Stimulated activated CD4-positive, alpha-beta T cell treated with anti-CD3 and anti-CD28 coated beads, Interleukin-4, amount 100 ng/mL, for 1 hour (primary cell): ENCODE measurements at regions not wholly inside any gene's neighbourhood (a gene's known extent, or its start where the extent isn't known, plus 50 kb on each side); places are given as distances from the start of the nearest gene placed in this dataset.

ENCODE experiments used
- DNase-seq: peaks from one replicate; pipeline ENCODE4 v3.0.0-alpha.2; 2020

DNA sequence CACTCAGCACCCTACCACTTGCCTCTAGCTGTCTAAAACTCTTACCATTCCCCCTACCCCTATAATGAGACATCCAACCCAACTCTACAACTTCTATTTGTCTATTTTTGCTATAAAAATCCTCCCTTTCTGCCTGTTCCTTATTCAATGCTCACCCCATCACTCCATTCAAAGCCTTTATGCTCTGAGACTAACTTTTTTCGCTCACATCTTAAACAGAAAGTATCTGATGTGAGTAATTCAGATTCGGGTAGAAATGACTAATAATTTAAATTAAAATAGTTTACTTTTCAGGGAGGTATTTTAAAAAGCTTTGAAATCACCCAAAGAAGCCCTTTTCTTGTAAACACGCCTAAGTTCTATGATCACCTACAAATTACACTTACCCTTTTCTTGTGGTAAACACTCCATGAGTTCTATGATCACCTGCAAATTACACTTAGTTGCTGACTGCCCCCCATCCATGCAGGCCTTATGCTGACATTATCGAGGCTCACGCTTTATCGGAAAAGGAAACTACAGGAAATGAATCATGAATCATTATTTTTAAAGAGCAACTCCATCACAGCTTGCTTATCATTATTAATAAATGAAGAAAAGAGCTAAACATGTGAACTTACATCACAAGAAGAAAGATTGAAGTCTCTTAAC lies 168.7 kb upstream of the PPP1R2C start:
- DNase-seq, result no peak

DNA sequence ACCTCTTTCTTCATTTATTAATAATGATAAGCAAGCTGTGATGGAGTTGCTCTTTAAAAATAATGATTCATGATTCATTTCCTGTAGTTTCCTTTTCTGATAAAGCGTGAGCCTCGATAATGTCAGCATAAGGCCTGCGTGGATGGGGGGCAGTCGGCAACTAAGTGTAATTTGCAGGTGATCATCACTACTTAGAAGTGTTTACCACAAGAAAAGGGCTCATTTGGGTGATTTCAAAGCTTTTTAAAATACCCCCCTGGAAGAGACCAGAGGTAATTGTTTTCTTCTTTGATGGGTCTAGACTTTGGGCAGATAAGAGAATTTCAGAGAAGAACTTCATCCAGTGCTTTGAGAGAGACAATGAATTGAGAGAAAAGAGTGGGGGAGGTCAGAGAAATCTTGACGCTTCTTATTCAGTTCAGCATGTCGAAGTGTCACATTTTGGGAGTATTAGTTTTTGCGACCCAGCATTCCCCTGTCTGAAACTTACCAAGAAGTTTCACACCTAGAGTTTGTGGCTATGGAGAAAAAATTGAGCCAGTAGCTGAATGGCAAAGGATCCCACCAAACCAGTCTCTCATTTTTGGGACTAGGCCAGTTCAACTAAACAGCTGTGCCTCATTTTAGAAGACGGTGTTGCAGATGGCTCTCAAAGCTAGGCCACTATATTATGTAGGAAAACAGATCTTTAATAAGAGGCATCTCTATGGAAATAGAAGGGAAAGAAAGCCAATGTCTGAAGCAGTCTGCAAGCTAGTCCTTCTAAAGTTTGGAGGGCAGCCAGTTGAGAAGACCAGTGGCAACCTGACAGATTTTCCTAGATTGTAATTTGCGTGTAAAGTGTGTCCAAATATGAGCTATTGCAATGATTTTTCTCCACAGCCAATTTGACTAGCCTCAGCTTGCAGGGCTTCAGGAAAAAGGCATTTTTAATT lies 171.0 kb upstream of the PPP1R2C start:
- peak; percentile 12 for DNase-seq

DNA sequence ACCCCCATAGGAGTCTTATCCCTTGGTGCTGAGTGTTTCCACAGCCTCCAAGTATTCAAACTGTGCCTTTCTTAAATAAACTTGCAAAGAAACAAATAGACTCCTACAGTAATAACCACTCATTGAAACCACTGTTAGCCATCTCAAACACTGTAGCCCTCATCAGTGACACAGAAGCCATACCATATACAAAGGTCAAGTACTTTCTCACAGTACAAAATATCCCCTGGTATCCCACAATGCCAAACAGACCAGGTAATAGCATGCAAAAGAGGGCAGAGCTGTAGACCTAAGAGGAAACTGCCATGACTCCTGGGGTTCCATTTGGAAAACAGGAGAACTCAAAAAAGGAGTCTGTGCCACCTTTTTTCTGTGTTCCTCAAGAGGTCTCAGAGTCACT lies 173.8 kb upstream of the PPP1R2C start:
- DNase-seq, result no peak

GRCh38 chrX:42952621-42953020 lies 174.7 kb upstream of the PPP1R2C start:
- DNase-seq, result no peak

GRCh38 chrX:42954880-42955279 lies 176.9 kb upstream of the PPP1R2C start:
- DNase-seq, result no peak

DNA sequence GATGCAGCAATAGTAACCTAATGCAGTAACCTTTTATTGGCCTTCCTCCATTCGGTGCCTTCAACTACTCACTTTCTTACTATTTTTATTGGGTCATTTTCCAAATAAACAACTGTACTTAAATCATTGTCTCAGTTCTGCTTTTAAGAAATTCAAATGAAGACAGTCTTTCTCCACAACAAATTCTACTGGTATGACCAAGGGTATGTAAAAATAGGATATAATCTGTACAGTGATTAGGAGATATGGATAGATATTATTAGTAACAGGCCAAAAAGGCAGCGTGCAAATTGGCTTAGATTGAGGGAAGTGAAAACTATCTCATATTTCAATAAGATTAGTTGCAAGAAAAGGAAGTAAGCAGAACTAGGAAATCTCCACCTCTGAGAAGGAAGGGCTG lies 177.4 kb upstream of the PPP1R2C start:
- no peak for DNase-seq

DNA sequence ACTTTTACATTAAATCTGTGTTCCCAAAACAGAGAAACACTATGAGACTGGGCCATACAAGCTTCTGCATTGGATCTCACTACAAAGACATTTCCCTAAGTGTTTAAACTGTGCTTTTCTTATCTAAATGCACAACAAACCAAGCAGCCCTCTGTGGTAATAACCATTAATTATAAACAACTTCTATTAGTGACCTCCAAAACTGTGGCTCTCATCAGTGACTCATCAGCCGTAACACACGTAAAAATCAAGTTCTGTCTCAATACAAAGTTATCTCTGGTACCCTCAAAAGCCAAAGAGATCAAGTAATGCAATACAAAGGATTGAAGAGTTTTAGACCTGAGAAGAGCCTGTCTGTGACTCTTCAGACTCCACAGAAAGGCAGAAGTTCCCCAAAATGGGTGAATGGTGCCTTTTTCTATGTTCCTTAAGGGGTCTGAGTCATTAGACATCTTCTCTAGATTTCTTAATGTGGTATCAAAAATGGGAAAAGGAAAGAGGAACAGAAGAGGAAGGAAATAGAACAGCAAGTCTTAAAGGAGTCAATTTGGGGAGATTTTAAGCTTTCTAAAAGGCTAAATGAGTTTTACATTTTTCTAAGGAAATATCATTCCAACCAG lies 189.8 kb upstream of the PPP1R2C start:
- no peak for DNase-seq

DNA sequence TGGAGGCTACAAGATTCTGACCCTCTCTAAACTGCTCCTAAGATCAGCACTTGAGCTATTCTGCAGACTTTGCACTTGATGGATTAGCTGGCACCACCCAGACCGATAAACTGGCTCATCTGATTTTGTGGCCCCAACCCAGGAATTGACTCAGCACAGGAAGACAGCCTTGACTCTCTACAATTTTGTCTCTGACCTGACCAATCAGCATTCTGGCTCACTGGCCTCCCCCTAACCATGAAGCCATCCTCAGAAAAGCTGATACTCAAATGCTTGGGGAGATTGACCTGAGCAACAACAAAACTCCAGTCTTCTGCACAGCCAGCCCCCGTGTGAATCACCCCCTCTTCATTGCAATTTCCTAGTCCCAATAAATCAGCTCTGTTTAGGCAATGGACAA lies 195.4 kb upstream of the PPP1R2C start:
- DNase-seq, result no peak

- no peak for DNase-seq
Observed at GRCh38 chrX:42975906-42976305, 197.9 kb upstream of the PPP1R2C start.

DNA sequence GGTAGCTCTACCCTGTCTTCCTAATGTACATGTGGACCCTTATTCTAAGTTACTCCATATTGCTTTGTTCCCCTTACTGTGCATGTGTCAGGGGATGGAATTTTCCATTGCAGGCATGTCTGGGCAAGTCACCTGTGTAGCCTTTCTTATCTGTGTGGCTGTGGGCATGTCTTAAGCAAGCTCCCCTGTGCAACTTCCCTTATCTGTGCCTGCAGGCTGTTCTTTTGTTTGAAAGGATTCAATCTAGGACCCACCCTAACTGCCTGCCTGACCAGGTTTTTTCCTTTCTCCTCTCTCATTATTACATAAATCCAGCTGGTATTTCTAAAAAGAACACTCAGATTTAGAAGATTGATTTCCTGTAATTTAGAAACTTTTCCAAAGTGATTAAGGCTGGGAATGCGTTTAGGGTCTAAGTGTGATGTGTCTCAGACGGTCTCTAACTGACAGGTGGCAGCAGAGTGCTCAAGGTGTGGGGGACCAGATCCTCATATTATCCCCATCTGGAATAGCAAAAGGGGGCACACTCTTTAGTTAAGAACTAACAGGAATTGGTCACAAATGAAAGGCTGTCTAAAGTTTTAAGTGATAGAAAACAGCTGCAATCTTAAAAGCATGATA lies 198.9 kb upstream of the PPP1R2C start:
- no peak for DNase-seq

GRCh38 chrX:42978655-42979379 lies 200.9 kb upstream of the PPP1R2C start:
- DNase-seq, result no peak

GRCh38 chrX:42988700-42989099 lies 210.7 kb upstream of the PPP1R2C start:
- DNase-seq, result no peak

DNA sequence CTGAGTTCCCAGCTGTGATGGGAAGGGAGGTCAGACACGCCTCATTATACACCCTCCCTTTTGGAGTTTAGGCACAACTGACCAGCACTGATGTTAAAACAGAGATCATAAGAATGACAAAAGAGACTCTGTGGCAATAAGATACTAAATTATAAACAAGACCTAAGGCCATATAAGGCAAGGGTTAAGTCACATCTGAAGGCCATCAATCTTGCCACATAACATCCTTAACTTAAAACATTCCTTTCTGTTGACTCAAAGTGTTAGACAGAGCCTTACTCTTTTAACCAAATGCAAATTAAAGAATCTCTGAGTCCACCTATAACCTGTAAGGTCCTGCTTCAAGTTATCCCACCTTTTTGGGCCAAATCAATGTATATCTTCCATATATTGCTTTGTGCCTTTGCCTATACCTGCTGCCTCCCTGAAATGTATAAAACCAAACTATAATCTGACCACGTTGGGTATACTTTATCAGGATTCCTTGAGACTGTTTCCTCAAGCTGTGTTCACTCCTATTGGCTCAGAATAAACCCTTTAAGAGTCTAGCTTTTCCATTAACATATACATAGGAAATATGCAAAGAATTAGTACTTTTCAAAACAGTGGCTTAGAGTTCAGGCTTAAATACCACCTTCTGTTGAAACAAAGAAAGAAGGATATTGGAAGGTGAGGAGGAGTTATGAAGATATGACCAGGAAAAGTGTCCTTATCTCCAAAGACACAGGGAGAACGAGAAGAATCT lies 214.4 kb upstream of the PPP1R2C start:
- DNase-seq, result no peak

DNA sequence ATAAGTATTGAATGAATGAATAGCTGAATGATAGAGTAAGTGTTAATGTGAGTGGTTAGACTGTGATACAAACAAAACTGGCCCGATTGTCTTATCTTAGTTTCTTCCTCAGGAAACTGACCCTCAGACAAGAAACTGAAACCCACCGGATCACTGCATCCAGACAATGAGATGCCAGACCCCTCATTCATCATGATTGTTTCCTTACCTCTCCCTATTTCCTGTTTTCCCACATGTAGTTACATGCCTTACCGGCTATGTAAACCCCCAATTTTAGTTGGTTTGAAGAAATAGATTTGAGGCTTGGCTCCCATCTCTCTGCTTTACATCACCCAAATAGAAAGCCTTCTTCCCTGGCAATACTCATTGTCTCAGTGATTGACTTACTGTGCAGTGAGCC lies 218.9 kb upstream of the PPP1R2C start:
- DNase-seq, result no peak

DNA sequence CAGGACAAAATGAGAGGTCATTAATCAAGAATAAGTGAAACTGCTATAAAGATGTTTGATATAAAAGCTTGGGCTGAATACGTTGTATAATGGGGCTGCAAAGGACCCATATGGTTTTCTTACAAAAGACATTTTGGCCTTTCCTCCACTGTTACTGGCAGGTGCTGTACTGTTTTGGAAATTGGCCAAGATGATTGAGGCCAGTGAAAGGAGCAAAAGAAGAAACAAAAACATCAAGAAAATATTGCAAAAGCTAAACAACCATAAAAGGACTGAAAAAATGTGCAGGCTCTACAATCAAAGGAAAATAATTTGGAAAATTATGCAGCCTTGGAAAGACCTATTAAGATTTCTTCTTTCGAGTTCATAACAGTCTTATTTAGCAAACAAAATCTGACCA lies 222.2 kb upstream of the PPP1R2C start:
- no peak for DNase-seq

GRCh38 chrX:43002526-43003203 lies 224.7 kb upstream of the PPP1R2C start:
- DNase-seq, result no peak

GRCh38 chrX:43003204-43003565 lies 225.2 kb upstream of the PPP1R2C start:
- no peak for DNase-seq

DNA sequence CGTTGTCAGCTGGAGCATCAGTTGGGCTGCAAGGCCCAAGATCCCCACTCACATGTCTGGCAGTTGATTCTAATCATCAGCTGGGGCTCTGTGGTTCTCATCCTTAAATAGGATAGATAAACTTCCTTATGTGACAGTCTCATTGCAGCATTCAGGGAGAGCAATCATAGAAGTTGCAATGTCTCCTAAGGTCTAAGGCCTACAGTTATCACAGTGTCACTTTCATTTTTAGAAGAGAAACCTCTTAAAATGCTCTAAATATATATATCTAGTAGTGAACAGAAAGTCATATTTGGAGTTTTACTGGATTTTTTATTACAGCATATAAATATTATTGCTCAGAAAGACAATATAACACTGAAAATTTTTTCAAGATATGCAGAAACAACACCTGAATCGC lies 226.0 kb upstream of the PPP1R2C start:
- no peak for DNase-seq

DNA sequence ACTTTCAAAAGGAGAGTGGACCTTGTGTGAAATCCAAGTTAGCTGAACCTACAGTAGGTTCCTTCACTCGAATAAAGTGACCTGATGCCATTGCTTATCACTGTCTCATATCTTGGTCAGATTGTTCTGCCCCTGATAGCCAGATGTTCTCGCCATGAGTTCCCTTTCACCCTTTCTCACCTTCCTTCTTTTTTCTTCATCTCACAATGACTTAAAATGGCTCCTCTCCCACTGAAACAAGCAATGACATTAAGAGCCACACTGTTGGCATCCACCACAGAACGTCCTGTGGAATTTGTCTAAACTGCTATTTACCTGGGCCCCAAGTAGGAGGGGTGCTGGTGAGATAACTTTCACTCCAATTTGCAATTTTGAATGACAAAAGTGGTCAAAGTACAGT lies 227.6 kb upstream of the PPP1R2C start:
- DNase-seq, result no peak

GRCh38 chrX:43008356-43008755 lies 230.4 kb upstream of the PPP1R2C start:
- DNase-seq, result no peak

GRCh38 chrX:43016021-43016420 lies 238.1 kb upstream of the PPP1R2C start:
- DNase-seq, result no peak

- no peak for DNase-seq
Observed at GRCh38 chrX:43018031-43018430, 240.1 kb upstream of the PPP1R2C start.
